Tibial artery (tissue), 4 donors: ENCODE measurements at regions not wholly inside any gene's neighbourhood (a gene's known extent, or its start where the extent isn't known, plus 50 kb on each side); places are given as distances from the start of the nearest gene placed in this dataset.

Experiments
- DNase-seq, 2 donors: peaks; one replicate each; pipeline ENCODE4 v3.0.0-alpha.2; 2019
- H3K27ac ChIP-seq, 2 donors: fragments of 200-600 bp; sonication (generic) in 1 of 2; 1 replicate in 1 of 2; 2 replicates in 1 of 2; pipeline ENCODE4 v1.5.1; 2018 to 2019; ENCODE audit warnings: mild to moderate bottlenecking in 1 of 2
- H3K27me3 ChIP-seq, 2 donors: fragments of 200-600 bp; sonication (generic) in 1 of 2; one replicate each; pipeline versions ENCODE4 v1.5.1 to v1.6.0; 2016 to 2019
- H3K36me3 ChIP-seq, 3 donors: fragments of 200-600 bp; sonication (generic) in 2 of 3; one replicate each; pipeline ENCODE4 v1.5.1; 2016 to 2019; ENCODE audit warnings: mild to moderate bottlenecking in 2 of 3
- H3K4me1 ChIP-seq, 4 donors: fragments of 200-600 bp; sonication (generic) in 2 of 4; 1 replicate in 3 of 4; 2 replicates in 1 of 4; pipeline ENCODE4 v1.5.1; 2016 to 2019
- H3K4me3 ChIP-seq, 2 donors: fragments of 200-600 bp; sonication (generic) in 1 of 2; 1 replicate in 1 of 2; 2 replicates in 1 of 2; pipeline ENCODE4 v1.5.1; 2018 to 2019; ENCODE audit warnings: mild to moderate bottlenecking in 2 of 2
- H3K9me3 ChIP-seq, 3 donors: fragments of 200-600 bp; sonication (generic) in 1 of 3; one replicate each; pipeline ENCODE4 v1.5.1; 2016 to 2019
- intact Hi-C: fragments of 100-400 bp; cut with DNase I; formaldehyde crosslinking; loops from one replicate; pipeline ENCODE4 v1.15.0; 2023; ENCODE audit warnings: low total_unique reads
- TF ChIP-seq, protein P1 (sequence below), 2 experiments: fragments of 200-600 bp in 1 of 2; fragments of 450-650 bp in 1 of 2; IDR thresholded peaks; one replicate each; pipeline ENCODE4 v1.5.1; 2017 to 2019; ENCODE audit warnings: antibody characterized with exemption in 2 of 2, mild to moderate bottlenecking in 1 of 2, moderate library complexity in 1 of 2

DNA sequence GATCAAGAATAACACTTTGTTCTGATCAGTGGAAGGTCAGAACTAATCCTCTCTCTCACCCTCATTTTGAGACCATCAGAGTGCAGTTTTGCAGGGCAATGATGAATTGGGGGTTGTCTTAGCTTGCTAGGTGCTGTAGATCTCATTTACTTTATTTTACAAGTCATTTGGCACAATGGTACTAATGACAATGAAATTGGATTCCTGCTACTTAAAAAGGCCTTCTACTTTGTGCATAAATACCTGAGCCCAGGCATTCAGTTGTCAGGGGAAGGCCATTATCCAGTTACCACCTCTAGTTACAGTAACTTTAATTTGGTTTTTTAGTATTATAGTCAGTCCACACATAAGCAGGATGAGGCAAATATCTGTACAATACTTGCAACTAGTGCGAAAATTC is 240.0 kb downstream of the HDGFL1 start:
- no peak for DNase-seq
- peaks cover 0 to 19% (median 2%) of the 10 kb centered on the region in 4 donors for H3K4me1 ChIP-seq
- intact Hi-C loops, result no loop called here

DNA sequence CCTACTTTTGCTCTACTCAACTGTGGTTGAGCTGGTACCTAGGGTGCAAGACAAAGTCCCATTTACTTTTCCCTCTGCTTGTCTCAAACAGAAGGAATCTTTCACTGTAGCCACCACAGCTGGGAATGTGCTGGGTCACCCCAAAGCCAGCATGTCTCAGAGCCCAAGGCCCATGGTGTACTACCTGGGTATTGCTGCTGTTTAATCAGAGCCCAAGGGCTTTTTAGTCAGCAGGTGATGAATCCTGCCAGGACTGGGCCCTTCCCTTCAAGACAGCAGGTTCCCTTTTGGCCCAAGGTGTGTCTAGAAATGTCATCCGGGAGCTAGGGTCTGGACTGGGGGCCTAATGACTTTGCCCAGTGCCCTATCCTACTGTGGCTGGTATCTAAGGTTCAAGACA is 249.8 kb downstream of the HDGFL1 start:
- Histone ChIP-seq H3K9me3 (no peaks in the 10 kb centered on the region), H3K4me1 (peaks cover 0 to 15% (median 0%) of the 10 kb centered on the region in 4 donors), H3K27me3 (no peaks in the 10 kb centered on the region), H3K27ac (no peak overlapping the region), H3K36me3 (no peaks in the 10 kb centered on the region), H3K4me3 (no peak overlapping the region)
- TF ChIP-seq, protein P1, sequence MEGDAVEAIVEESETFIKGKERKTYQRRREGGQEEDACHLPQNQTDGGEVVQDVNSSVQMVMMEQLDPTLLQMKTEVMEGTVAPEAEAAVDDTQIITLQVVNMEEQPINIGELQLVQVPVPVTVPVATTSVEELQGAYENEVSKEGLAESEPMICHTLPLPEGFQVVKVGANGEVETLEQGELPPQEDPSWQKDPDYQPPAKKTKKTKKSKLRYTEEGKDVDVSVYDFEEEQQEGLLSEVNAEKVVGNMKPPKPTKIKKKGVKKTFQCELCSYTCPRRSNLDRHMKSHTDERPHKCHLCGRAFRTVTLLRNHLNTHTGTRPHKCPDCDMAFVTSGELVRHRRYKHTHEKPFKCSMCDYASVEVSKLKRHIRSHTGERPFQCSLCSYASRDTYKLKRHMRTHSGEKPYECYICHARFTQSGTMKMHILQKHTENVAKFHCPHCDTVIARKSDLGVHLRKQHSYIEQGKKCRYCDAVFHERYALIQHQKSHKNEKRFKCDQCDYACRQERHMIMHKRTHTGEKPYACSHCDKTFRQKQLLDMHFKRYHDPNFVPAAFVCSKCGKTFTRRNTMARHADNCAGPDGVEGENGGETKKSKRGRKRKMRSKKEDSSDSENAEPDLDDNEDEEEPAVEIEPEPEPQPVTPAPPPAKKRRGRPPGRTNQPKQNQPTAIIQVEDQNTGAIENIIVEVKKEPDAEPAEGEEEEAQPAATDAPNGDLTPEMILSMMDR (IDR thresholded peaks at IDR 0.05), result no peak
- no peak for DNase-seq
- intact Hi-C loops, result no loop called here

More for the DNA sequence above, 240.0 kb downstream of the HDGFL1 start:
- H3K27me3 ChIP-seq, result no peaks in the 10 kb centered on the region
- H3K9me3 ChIP-seq, result no peaks in the 10 kb centered on the region
- TF ChIP-seq, protein P1 (IDR thresholded peaks at IDR 0.05), result no peak
- no peak overlapping the region for H3K27ac ChIP-seq
- no peak overlapping the region for H3K4me3 ChIP-seq
- H3K36me3 ChIP-seq, result no peaks in the 10 kb centered on the region

DNA sequence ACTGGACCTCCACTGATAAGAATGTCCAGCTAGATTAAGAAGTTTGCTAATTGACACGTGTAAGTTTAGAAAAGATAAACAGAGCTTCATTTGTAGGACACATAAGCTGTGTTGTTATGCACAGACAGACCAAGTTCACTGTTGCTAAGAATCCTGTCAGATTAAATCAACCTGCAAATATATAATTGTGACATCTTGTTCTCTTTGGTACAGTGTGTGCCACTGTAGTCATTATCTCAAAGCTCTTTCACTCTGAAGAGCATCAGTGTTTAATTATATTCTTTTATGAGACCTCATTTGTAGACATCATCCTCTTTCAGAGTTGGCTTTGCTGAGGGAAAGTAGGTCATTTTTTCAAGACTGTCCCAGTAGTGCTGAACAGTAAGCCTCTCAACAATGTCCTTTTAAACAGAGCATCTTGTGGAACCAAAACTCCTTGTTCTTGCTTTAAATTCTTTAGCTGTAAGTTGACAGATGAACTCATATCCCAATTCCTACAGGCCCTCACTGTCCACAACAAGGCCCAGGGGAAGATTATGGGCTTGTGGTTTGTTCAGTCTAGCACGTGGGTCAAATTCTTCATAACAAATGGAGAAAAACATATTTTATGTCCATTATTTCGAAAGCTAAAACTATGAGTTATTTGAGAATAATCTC is 252.4 kb downstream of the HDGFL1 start:
- DNase-seq, result no peak
- no peaks in the 10 kb centered on the region for H3K27me3 ChIP-seq
- H3K9me3 ChIP-seq, result no peaks in the 10 kb centered on the region
- H3K4me1 ChIP-seq, result peaks cover 0 to 20% (median under 1%) of the 10 kb centered on the region in 4 donors
- H3K36me3 ChIP-seq, result no peaks in the 10 kb centered on the region
- intact Hi-C loops, result no loop called here
- peak overlapping the region in 1 of 2 donors; percentile 24 for H3K27ac ChIP-seq
- TF ChIP-seq, protein P1 (IDR thresholded peaks at IDR 0.05), result no peak
- H3K4me3 ChIP-seq, result no peak overlapping the region

DNA sequence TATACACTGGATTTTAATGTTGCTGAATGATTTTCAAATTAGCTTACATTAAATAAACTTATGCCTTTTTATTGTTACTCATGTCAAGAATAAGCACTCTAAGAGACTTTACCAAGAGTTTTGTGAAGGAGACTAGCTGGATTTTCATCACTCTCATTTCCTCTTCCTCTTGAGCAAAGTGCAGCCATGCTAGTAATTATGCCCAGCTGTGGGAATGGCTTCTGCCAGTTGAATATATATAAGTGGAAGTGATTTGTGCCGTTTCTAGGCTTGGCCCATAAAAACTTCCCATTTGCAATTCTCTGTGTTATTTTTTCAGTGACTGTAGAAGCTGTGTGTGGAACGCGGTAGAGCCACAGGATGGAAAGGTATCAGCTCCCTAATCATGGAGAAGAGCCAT is 255.8 kb downstream of the HDGFL1 start:
- DNase-seq, result no peak
- intact Hi-C loops, result no loop called here
- TF ChIP-seq, protein P1 (IDR thresholded peaks at IDR 0.05), result no peak
- peaks cover 0 to 41% (median 14%) of the 10 kb centered on the region in 4 donors for H3K4me1 ChIP-seq
- H3K27ac ChIP-seq, result no peak overlapping the region
- no peaks in the 10 kb centered on the region for H3K27me3 ChIP-seq
- H3K9me3 ChIP-seq, result no peaks in the 10 kb centered on the region
- H3K4me3 ChIP-seq, result no peak overlapping the region
- no peaks in the 10 kb centered on the region for H3K36me3 ChIP-seq

DNA sequence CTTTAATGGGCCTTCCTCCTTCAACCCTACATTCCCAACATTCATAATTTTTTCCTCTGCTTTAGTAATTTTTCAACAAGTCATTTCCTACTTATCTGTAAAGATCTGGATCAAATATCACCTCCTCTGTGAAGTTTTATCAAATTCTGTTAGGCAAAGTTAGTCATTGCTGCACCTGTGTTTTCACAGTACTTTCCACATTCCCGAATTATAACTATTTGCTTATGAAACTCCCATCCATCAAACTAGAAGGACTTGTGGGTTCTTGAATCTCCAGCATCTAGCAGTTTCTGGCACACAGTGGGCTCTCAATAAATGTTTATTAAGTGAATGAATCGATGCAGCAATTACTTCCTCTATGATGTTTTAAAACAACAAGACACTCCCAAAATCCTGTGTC is 257.6 kb downstream of the HDGFL1 start:
- intact Hi-C loops, result no loop called here
- Histone ChIP-seq H3K27ac (peak overlapping the region; percentile 83 to 87), H3K4me3 (no peak overlapping the region), H3K36me3 (no peaks in the 10 kb centered on the region), H3K9me3 (no peaks in the 10 kb centered on the region), H3K27me3 (no peaks in the 10 kb centered on the region), H3K4me1 (peaks cover 0 to 33% (median 14%) of the 10 kb centered on the region in 4 donors)
- no peak for DNase-seq
- TF ChIP-seq, protein P1 (IDR thresholded peaks at IDR 0.05), result no peak
